NCI-H2227 (cell line): ENCODE measurements at regions not wholly inside any gene's neighbourhood (a gene's known extent, or its start where the extent isn't known, plus 50 kb on each side); places are given as distances from the start of the nearest gene placed in this dataset.

Experiments used
- DNase-seq: peaks from one replicate; lab custom pipeline; 2025; ENCODE audit not compliant: unreplicated experiment; lab: John Stamatoyannopoulos, UW

DNA sequence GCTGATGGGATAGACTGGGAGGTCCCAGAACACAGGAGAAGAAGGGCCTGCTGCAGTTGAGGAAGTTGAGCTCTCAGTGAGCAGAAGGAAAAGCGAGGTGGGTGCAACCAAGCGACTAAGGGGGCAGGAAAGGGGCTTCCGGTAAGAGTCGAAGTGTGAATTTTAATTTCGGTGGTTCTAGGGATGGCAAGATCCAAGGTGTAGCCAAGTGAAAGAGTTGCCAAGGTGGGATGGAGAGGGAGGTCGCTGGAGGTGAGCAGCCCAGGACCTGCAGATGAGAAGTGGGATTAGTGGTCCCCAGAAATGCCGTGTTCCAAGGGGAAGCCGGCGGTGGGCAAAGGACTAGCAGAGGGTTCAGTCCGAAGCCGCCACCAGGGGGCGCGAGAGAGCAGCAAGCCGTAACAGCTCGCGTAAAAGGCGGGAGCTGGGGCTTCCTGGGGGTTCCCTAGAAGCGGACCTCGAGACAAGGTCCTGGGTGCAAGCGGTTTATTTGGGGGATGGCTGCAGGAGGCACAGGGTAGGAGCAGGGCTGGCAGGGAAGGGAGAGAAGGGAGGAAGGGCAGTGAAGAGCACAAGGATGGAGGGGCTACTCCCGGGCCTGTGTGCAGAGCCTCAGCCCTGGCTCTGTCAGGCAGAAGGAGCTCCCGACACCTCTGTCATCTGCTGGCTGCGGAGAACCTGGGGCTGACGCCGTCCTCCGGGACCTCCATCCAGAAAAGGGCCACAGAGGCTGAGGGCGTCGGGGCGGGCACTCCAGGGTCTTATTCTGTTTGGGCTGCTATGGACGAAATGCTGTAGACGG is 103.6 kb downstream of the PAX1 start:
- no peak for DNase-seq

DNA sequence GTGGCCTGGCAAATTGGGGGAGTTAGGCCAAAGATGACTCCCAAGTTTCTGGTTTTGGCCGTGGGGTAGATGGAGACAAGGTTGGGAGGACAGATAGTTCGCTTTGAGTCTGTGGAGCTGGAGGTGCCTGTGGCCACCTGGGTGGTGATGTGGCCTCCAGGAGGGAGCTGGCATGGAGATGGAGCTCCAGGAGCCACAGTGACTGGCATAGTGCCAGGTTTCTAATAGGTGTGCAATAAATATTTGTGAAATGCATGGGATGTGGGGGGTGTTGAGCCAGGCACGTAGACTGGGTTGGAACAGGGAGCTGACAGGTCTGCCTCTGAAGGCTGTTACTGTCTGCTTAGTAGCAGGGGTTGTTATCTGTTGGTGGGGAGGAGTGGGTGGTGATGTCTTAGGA is 102.7 kb downstream of the PAX1 start:
- no peak for DNase-seq

DNA sequence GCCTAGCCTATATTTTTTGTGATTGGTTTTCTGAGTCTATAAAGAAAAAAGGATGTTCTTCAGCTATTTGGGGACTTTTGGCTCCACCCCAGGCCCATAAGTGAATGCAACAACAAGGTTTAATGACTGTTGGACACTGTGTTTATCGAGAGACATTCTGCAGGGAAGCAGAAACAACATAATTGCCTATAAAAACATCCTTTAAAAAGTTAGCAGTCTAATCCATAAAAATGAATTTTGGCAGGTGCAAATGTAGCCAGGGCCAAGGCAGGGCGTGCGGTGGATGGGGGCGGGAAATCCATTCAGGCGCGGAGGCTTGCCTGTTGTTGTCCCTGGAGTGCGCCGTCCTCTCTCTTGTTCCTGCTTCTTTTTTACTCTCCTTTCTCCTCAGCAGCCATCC is 99.3 kb downstream of the PAX1 start:
- DNase-seq, result no peak

GRCh38 chr20:21801193-21801592 is 95.7 kb downstream of the PAX1 start:
- DNase-seq, result no peak

DNA sequence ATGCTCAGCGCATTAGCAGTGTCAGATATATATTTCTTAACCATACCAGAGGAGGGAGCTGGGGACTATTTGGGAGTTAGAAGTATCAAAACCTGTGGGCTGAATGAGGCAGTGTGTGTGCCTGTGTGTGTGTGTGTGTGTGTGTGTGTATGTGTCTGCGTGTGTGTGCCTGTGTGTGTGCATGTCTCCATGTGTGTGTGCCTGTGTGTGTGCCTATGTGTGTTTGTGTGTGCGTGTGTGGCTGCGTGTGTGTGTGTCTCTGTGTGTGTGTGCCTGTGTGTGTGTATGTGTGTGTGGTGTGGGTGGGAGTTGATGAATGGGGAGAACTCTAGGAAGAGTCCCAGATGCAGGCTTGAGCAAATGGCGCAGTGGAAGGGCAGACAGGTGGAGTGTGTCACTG is 92.9 kb downstream of the PAX1 start:
- no peak for DNase-seq

- no peak for DNase-seq
These were observed 90.6 kb downstream of the PAX1 start for GRCh38 chr20:21796059-21796458.

- no peak for DNase-seq
These were observed 82.6 kb downstream of the PAX1 start for GRCh38 chr20:21788082-21788481.

GRCh38 chr20:21781446-21782075 is 76.1 kb downstream of the PAX1 start:
- DNase-seq, result no peak

GRCh38 chr20:21780528-21780927 is 75.1 kb downstream of the PAX1 start:
- no peak for DNase-seq
